RWPE1 (cell line): ENCODE measurements at regions not wholly inside any gene's neighbourhood (a gene's known extent, or its start where the extent isn't known, plus 50 kb on each side); places are given as distances from the start of the nearest gene placed in this dataset.

ENCODE experiments used
- CTCF ChIA-PET: fragments of 350-600 bp; sonication (Branson Sonifier 250); formaldehyde crosslinking; extraction: SDS; loops from one replicate; lab custom pipeline; 2021; lab: Yijun Ruan, JAX
- POLR2A ChIA-PET: fragments of 400-600 bp; formaldehyde crosslinking; extraction: SDS; loops from one replicate; lab custom pipeline; 2020; ENCODE audit warnings: antibody characterized with exemption; ENCODE audit not compliant: low non-redundant PET; lab: Yijun Ruan, JAX
- DNase-seq: peaks from one replicate; pipeline ENCODE4 v3.0.0; 2012; ENCODE audit warnings: low spot score
- H3K27ac ChIP-seq: fragments of 450-650 bp; 2 replicates; pipeline ENCODE4 v1.5.1; 2017
- TF ChIP-seq, protein P1 (sequence below): fragments of 450-650 bp; conservative IDR thresholded peaks from 2 replicates; pipeline ENCODE4 v1.5.1; 2017; ENCODE audit warnings: low read depth, mild to moderate bottlenecking

DNA sequence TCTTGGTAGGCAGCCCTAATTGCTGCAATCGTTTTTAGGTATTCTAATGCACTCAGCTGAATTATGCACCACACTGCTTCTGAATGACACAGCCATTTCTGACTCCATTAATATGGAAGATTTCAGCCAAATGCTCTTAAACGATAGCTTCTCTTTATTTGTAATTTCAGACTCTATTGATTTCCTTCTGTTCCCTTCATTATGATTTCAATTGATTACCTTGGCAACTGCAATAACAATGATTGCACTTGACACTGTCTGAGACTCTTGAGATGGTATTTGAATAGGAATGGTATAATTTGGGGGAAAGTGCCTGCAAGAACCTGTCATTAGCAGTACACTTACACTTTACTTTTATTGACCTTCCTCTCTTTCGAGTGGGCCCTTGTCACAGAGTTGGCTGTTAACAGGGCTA, 296.1 kb upstream of the DMAC1 start:
- CTCF ChIA-PET = no interaction called here
- H3K27ac ChIP-seq = no peak overlapping the region
- TF ChIP-seq, protein P1, sequence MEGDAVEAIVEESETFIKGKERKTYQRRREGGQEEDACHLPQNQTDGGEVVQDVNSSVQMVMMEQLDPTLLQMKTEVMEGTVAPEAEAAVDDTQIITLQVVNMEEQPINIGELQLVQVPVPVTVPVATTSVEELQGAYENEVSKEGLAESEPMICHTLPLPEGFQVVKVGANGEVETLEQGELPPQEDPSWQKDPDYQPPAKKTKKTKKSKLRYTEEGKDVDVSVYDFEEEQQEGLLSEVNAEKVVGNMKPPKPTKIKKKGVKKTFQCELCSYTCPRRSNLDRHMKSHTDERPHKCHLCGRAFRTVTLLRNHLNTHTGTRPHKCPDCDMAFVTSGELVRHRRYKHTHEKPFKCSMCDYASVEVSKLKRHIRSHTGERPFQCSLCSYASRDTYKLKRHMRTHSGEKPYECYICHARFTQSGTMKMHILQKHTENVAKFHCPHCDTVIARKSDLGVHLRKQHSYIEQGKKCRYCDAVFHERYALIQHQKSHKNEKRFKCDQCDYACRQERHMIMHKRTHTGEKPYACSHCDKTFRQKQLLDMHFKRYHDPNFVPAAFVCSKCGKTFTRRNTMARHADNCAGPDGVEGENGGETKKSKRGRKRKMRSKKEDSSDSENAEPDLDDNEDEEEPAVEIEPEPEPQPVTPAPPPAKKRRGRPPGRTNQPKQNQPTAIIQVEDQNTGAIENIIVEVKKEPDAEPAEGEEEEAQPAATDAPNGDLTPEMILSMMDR = no peak
- POLR2A ChIA-PET = no interaction called here
- DNase-seq = no peak

- CTCF ChIA-PET = no interaction called here
- no peak overlapping the region for H3K27ac ChIP-seq
- TF ChIP-seq, protein P1 = no peak
- POLR2A ChIA-PET = no interaction called here
- no peak for DNase-seq
These were observed 288.9 kb upstream of the DMAC1 start for GRCh38 chr9:8088477-8088876.

- CTCF ChIA-PET = no interaction called here
These were observed 286.4 kb upstream of the DMAC1 start for GRCh38 chr9:8085986-8086385.

DNA sequence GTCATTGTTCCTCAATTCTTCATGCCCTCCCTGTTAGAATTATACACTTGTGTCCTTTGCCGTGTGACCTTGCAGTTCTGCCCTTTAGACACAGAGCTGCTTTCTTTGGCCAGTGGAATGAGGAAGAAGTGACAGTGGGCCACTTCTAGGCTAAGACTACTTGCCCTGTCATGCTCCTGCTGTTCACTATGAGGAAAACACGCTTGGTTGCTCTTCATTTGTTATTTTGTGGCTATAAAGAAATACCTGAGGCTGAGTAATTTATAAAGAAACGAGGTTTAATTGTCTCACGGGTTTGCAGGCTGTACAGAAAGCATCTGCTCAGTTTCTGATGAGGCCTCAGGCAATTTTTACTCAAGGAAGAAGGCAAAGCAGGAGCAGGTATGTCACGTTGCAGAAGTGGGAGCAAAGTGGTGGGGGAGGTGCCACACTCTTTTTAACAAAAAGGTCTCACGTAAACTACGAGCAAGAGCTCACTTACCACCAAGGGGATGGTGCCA, 279.1 kb upstream of the DMAC1 start:
- ChIA-PET CTCF (no interaction called here), POLR2A (no interaction called here)
- TF ChIP-seq, protein P1 = no peak
- DNase-seq = no peak
- no peak overlapping the region for H3K27ac ChIP-seq

More at GRCh38 chr9:8085986-8086385, 286.4 kb upstream of the DMAC1 start:
- no peak overlapping the region for H3K27ac ChIP-seq
- POLR2A ChIA-PET = no interaction called here
- no peak for DNase-seq
- TF ChIP-seq, protein P1 = no peak

- ChIA-PET CTCF (no interaction called here), POLR2A (no interaction called here)
- no peak for DNase-seq
- TF ChIP-seq, protein P1 = no peak
- no peak overlapping the region for H3K27ac ChIP-seq
These were observed 275.2 kb upstream of the DMAC1 start for GRCh38 chr9:8074713-8075286.

GRCh38 chr9:8071445-8071798, 271.8 kb upstream of the DMAC1 start:
- POLR2A ChIA-PET = no interaction called here
- CTCF ChIA-PET = no interaction called here
- DNase-seq = no peak
- H3K27ac ChIP-seq = no peak overlapping the region
- TF ChIP-seq, protein P1 = no peak
